GM12873 (cell line): ENCODE measurements at regions not wholly inside any gene's neighbourhood (a gene's known extent, or its start where the extent isn't known, plus 50 kb on each side); places are given as distances from the start of the nearest gene placed in this dataset.

Experiments
- CTCF ChIP-seq: IDR thresholded peaks from 2 replicates; pipeline ENCODE4 v1.5.1; 2012; ENCODE audit warnings: low read depth, mild to moderate bottlenecking, moderate library complexity, low read length, control low read depth; ENCODE audit not compliant: insufficient read depth; ENCODE audit errors: missing control alignments

DNA sequence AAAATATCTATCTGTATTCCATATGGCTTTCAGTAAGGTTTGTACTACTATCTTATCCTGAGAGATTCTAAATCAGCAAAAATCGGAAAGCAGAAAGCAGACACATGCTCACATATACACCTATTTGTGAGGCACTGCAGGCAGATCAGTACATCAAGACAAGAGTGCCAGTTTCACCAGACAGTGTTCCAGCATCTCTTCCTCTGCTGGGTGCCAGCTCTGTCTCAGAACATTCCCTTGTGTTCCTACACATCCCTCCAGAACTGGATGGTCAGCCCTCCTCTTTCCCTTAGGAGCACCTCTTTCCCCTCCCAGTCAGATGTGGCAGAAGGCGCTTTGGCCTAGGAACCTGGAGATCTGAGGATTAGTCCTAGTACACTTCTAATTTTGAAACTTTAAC is 121.3 kb upstream of the IL12A start:
- no peak for TF ChIP-seq CTCF

- no peak for TF ChIP-seq CTCF
These were observed 117.9 kb upstream of the IL12A start for GRCh38 chr3:159870723-159871122.

- TF ChIP-seq CTCF = peak; percentile 34
These were observed 116.1 kb upstream of the IL12A start for GRCh38 chr3:159872374-159873109.

DNA sequence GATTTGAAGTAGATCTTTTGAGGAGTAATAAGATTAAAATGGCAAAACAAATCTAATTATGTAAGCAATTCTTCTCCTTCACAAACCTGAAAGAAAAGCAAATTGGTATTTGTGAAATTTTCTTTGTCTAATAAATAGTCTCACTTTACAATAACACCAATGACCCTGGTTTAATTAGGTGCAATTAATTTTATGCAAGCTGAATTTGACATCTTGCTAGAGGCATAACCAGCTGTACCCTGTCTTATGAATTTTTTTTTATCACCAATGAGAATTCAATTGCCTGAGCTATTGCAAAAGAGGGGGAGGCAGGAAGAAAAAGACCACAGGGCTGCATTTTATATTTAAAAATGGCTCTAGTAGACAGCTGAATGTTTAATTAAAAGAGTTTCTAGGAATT is 113.5 kb upstream of the IL12A start:
- no peak for TF ChIP-seq CTCF

DNA sequence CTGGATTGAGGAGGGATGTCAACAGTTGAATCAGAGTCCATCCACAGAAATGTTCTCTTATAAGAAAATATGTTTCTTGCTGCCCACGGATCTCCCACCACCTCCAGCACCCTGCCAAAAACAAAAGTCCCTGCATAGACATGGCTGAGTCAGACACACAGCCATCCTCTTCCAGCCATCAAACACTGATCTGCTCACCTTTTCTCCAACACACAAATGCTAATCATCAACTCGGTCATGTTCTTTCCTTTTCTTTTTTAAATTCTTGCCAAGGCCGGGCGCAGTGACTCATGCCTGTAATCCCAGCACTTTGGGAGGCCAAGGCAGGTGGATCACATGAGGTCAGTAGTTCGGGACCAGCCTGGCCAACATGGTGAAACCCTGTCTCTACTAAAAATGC is 110.7 kb upstream of the IL12A start:
- no peak for TF ChIP-seq CTCF

DNA sequence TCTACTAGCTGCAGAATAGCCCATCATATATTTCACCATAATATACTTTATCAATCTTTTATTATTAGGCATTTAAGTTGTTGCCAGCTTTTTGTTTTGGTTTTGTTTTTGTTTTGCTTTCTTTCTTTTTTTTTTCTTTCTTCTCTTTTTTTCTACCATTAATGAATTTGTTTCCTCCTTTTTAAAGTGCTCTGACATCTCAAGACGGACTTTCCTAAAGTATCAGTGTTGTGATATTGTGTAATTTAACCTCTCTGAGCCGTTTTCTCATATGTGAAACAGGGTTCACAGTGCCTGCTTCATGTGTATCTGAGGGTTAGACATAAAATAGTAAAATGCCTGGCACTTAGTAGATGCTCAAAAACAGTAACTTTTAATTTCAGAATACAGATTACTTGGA is 109.5 kb upstream of the IL12A start:
- TF ChIP-seq CTCF = no peak

DNA sequence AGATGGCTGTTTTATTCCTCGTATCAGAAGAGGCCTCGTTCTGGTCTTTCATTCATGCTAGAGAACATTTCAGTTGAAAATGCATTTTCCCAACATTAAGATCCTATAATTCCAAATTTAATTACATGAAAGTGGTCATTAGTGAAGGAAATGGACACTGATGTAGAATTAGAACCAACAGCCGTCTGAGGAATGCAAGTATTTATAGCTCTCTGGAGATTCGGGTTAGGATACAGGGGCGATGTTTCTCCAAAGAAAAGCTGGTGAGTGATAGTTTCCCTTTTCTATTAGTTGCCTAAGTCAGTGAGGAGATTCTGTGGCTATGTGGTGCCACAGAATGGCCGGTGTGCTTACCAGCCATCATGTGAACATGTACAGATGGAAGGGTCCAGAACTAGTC is 109.0 kb upstream of the IL12A start:
- TF ChIP-seq CTCF = no peak
